ENCODE measurements at regions not wholly inside any gene's neighbourhood (a gene's known extent, or its start where the extent isn't known, plus 50 kb on each side); places are given as distances from the start of the nearest gene placed in this dataset.

DNA sequence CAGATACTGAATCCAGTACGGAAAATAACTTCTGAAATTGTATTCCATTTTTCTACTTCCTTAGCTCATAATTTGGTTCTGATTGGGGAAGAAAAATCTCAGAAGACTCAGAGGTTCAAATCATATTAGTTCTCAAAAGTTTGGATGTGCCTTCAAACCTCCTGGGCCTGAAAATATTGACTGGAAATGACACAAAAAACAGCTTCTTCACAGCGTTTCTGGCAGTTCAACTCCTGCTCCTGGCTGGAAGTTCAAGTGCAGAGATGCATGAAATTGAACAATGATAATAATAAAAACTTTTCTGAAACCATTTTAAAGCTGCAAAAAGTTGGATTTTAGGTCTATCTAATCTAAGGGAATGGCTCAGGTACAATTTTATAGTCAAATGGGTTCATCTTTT is 1459.9 kb upstream of the CELF4 start:
- TF ChIP-seq CTCF (conservative IDR thresholded peaks at IDR 0.05; ENCODE audit: low read depth, low read length) (no peak), EZH2phosphoT487 (IDR thresholded peaks at IDR 0.05; ENCODE audit: borderline replicate concordance, low read length) (no peak)
